Hematopoietic multipotent progenitor cell treated with erythropoietin and hydrocortisone succinate and interleukin-3 and kit ligand, for 8 days (in vitro differentiated cells): ENCODE measurements at regions not wholly inside any gene's neighbourhood (a gene's known extent, or its start where the extent isn't known, plus 50 kb on each side); places are given as distances from the start of the nearest gene placed in this dataset.
A peak's percentile ranks its signal among the peaks of the same experiment; 100 is the strongest.

Experiments
- DNase-seq: peaks from one replicate; pipeline ENCODE4 v3.0.0-alpha.2; 2015

DNA sequence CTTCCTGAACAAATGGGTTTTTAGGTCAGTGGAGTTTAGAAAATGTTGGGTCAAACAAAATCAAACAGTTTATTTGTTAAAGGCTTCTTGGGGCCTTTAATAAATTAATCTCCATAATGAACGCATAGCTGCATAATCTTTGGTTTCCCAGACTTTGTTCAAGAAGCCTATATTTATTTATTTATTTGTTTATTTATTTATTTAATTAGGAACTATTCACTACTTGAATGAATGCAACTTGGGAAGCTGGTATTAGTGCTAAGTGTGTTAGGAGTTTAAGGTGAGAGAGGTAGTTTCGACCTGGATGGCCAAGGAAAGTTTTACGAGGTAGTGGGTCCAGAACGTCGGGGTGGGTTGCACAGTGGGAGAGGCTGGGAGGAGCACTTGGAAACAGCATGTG, 281.9 kb upstream of the C2CD4B start:
- DNase-seq: no peak

DNA sequence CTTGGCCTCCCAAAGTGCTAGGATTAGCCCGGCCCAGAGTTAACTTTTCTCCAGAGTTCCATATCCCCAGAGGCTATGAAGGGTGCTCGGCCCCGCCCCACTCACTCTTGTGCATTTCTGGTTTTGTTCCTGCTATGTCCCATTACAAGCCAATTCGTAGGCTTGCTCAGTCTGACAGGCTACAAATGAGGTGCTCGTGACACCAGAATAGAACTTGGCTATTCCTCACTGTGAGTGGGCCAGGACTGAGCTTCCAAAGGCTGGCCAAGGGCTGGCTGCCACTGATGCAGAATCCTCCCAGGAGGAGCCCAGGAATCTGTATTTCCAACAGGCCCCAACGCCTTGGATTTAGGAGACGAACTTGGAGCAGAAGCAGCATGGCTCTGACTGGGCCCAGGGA, 282.7 kb upstream of the C2CD4B start:
- DNase-seq: no peak

GRCh38 chr15:62449638-62450037, 284.6 kb upstream of the C2CD4B start:
- DNase-seq: no peak

GRCh38 chr15:62450061-62450460, 285.0 kb upstream of the C2CD4B start:
- no peak for DNase-seq

DNA sequence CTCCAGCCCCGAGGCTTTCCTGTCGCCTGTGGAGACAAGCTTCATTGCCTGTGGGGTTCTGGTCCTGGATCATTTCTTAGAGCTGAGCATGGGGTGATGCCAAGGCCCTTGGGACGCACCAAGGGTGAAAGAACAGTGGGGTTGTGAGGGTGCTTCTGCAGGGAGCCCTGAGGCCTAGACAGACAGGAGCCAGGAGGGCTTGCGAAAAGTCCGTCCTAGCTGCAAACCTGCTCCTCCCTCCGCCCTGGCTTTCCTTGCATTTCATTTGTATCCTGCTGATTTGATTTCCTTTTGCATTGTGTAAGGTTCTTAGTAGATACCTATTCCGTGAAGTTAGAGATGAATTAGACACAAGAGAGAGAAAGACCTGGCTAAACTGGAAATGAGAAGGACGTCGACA, 286.9 kb upstream of the C2CD4B start:
- no peak for DNase-seq

GRCh38 chr15:62452667-62453066, 287.6 kb upstream of the C2CD4B start:
- DNase-seq: no peak

DNA sequence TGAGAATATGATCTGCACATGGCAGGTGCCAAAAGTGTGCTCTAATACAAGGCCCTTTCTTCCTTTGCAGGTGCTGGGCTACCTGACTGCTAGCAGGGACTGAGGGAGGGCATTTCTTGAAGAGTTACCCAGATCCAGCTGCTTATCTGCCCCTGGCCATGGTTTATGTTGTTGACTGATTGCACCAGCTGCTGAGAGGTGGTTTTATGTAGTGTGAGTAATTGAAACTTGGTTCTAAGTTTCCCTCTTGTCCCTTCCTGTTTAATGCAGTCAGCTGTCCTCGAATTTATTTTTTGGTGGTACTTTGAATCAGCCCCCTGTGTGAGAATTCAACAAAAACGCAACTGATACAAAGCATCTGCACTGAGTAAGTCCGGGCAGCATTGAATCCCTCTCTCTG, 288.3 kb upstream of the C2CD4B start:
- peak; percentile 88 for DNase-seq

DNA sequence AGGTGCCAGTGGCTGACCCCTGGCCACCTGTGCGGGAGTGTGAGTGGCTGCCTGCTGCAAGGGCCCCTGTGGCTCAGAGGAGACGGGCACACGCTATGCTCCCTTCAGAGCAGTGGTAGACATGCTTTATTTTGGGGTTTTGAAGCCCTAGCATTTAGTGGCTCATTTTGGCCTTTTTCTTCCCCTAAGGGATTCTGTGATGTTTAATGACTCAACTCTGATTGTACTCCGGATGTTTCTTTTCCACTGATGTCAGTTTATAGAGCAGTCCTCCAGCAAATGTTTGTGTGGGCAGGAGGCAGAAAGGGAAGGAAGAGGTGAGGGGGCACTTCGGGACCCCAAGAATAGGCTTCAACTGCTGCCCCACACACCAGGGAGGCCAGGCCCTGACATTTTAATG, 288.9 kb upstream of the C2CD4B start:
- DNase-seq: no peak

DNA sequence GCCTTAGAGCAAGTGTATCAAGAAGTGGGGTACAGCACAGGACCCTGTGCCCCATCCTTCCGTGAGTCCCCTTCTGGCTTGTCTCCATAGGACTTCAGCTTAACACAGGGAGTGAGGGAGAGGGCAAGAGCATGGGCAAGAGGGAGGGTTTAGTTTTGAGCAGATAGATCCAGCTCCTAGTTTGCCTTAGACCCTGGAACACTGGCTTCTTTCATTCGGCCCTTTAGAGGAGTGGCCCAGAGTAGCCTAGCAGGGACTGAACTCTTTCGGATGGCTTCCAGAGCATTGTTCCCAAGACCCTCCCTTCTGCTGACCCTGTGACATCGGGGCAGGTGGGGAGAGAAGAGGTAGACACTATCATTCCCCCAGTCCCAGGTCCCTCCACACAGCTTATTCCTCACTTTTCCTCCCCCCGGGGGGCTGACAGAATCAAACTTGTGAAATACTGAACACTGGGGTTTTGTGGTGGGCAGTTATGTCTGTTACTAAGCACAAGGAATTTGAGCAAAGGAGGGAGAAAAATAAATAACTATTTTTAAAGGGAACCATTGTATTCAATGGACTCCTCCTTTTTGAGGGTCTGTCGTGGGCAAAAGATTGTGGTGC, 289.6 kb upstream of the C2CD4B start:
- DNase-seq: no peak

DNA sequence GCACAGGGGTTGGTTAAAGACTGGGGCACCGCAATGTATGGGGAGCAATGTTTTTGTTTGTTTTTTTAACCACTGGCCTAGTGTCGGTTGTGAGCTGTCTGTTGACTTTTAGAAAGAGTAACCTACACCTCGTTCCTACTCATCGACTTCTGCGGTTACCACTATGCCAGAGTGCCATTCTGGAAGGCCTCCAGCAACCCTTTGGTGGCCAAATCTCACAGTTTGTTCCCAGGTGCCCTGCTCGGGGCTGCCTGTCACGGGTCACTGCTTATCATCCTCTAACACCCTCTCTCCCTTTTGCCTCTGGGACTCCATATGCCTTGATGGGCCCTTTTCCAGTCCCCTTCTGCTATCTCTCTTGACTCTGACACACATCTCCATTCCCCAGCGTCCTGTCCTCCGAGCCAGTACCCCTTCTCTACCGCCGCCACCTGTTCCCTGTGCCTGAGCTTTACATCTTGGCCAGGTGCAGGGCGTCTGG, 290.4 kb upstream of the C2CD4B start:
- peak; percentile 57 for DNase-seq

- no peak for DNase-seq
These were observed 291.2 kb upstream of the C2CD4B start for GRCh38 chr15:62456011-62456920.

- DNase-seq: no peak
These were observed 292.0 kb upstream of the C2CD4B start for GRCh38 chr15:62457100-62457499.

GRCh38 chr15:62459875-62460274, 294.8 kb upstream of the C2CD4B start:
- DNase-seq: no peak

DNA sequence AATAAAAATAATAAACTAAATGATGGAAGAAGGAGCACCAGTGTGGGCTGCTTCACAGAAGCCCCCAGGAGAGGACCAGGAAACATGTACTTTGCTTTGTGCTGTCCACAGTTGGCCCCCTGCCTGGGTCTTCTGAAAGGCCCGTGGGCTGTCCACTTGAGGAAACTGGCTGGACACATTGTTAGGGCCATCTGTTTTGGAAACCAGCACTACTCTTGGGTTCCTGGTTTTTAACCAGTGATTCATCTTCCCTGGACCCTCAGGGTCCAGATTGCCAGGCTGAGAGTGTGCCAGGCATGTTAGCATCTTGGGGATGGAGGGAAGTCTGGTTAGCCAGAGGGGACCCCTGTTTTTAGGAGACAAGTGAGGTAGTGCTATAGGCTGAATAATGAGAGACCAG, 297.2 kb upstream of the C2CD4B start:
- no peak for DNase-seq

GRCh38 chr15:62462721-62463120, 297.6 kb upstream of the C2CD4B start:
- no peak for DNase-seq

DNA sequence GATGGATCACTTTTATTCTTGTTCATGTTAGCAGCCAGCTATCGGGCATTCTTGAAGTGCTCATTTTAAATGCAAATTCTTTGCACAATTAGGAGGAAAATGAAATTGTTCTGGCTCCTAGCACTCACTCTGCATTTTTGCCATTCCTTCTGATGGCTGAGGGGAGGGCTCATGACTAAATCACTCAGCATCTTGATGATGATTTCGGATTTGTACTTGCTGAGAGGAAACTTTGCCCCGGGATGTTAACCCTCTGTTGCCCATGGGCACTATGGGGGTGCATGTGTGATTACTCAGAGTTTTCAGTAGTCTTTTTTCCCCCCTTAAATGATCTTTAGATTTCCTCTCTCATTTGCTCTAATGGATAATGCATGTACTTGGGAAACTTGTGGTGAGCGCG, 299.6 kb upstream of the C2CD4B start:
- DNase-seq: no peak

GRCh38 chr15:62465173-62465572, 300.1 kb upstream of the C2CD4B start:
- no peak for DNase-seq

- no peak for DNase-seq
These were observed 304.4 kb upstream of the C2CD4B start for GRCh38 chr15:62469478-62469873.

- no peak for DNase-seq
These were observed 305.0 kb upstream of the C2CD4B start for GRCh38 chr15:62469874-62470688.

DNA sequence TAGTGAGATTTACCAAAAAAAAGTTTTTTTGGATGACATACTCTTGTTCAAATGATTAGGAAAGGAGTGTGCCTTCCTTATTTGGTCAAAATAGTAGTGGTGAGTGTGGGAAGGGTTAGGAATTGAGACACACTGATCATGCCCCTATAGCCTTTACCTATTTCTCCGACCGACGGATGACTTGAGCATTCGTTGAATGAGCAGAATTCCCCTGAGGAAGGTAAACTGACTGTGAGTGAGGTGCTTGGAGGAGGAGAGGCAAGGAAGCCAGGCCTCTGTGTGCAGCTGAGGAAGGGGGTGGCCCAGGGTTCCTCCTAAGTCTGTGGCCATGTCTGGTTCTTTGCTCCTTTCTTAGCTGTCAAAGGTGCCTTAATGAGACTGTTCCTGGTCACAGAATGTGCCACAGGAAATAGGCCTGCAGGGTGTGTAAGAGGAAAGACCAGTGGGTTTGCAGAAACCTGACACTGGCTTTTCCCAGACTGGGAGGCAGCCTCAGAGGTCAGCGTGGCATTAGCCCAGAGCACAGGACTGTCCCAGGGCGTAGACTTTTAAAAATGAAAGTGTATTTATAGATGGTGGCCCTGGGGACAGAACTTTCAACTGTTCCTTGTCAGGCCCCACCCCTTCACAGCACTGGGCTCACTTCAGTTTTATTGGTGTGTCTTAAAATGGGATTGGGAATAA, 307.7 kb upstream of the C2CD4B start:
- DNase-seq: no peak

DNA sequence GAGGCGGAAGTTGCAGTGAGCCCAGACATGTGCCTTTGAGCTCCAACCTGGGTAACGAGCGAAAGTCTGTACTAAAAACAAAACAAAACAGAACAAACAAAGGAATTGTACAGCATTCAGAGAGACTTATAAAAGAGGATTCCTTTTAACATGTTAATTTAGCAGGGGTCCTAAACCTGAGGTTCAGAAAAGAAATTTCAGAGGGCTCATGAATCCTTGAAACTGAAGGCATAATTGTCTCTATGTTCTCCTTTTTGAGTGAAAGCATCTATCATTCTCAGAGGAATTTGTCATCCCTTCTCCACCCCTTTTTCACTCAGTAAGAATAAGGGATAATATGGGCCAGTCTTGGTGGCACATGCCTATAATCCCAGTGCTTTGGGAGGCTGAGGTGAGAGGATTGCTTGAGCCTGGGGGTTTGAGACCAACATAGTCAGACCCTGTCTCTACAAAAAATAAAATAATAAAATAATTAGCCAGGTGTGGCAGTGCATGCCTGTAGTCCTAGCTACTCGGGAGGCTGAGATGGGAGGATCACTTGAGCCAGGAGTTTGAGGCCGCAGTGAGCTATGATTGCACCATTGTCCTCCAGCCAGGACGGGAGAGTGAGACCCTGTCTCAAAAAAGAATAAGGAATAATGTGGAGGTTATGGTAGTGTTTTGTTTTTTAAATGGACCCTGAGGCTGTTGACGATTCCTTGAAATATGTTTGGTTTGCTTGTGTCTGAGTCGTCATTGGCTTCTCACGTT, 309.1 kb upstream of the C2CD4B start:
- DNase-seq: no peak

- DNase-seq: no peak
These were observed 309.7 kb upstream of the C2CD4B start for GRCh38 chr15:62474771-62475124.
